H1 (cell line): ENCODE measurements at regions not wholly inside any gene's neighbourhood (a gene's known extent, or its start where the extent isn't known, plus 50 kb on each side); places are given as distances from the start of the nearest gene placed in this dataset.

ENCODE experiments used
- CEBPB ChIP-seq: IDR thresholded peaks from 2 replicates; pipeline ENCODE4 v1.6.1; 2012; ENCODE audit warnings: low read depth, low read length
- CREB1 ChIP-seq: IDR thresholded peaks from 2 replicates; pipeline ENCODE4 v1.6.1; 2012; ENCODE audit warnings: inconsistent platforms
- CTBP2 ChIP-seq: IDR thresholded peaks from 2 replicates; pipeline ENCODE4 v1.7.0; 2011; ENCODE audit warnings: borderline replicate concordance, mild to moderate bottlenecking, moderate library complexity, mixed read lengths, low read length; ENCODE audit not compliant: insufficient read depth, insufficient read length
- GTF2F1 ChIP-seq: IDR thresholded peaks from 2 replicates; pipeline ENCODE4 v1.6.1; 2012; ENCODE audit warnings: low read depth, low read length, improper control_type of control experiment, borderline replicate concordance
- POLR2A ChIP-seq, 2 experiments: IDR thresholded peaks; 1 replicate in 1 of 2; 2 replicates in 1 of 2; pipeline ENCODE4 v1.6.1; 2011; ENCODE audit warnings: low read depth in 2 of 2, low read length in 2 of 2, mild to moderate bottlenecking in 2 of 2; ENCODE audit errors: control extremely low read depth in 1 of 2
- RNF2 ChIP-seq: fragments of 200-900, 300-1000 bp; sonication (generic); IDR thresholded peaks from 2 replicates; pipeline ENCODE4 v1.7.1; 2016; ENCODE audit warnings: borderline replicate concordance, low read depth, mild to moderate bottlenecking, antibody characterized with exemption, low read length; ENCODE audit not compliant: poor library complexity, severe bottlenecking; ENCODE audit errors: missing control alignments
- SRF ChIP-seq: IDR thresholded peaks from 2 replicates; pipeline ENCODE4 v1.6.1; 2011; ENCODE audit warnings: mild to moderate bottlenecking, low read depth, low read length, moderate library complexity
- ZNF274 ChIP-seq: IDR thresholded peaks from 2 replicates; pipeline ENCODE4 v1.7.0; 2012; ENCODE audit warnings: low read length, borderline replicate concordance; ENCODE audit errors: extremely low read depth
- TF ChIP-seq, protein P1 (sequence below): IDR thresholded peaks from 2 replicates; pipeline ENCODE4 v1.6.1; 2011; ENCODE audit warnings: low read depth, mild to moderate bottlenecking, low read length; ENCODE audit not compliant: insufficient read depth
- TF ChIP-seq, protein P2 (sequence below), 3 experiments: IDR thresholded peaks; 1 replicate in 2 of 3; 2 replicates in 1 of 3; pipeline versions ENCODE4 v1.5.1 to v1.6.1; 2011; ENCODE audit warnings: low read length in 3 of 3, mild to moderate bottlenecking in 3 of 3, inconsistent platforms in 2 of 3, low read depth in 1 of 3, moderate library complexity in 1 of 3; ENCODE audit not compliant: insufficient read depth in 1 of 3; ENCODE audit errors: control extremely low read depth in 1 of 3

DNA sequence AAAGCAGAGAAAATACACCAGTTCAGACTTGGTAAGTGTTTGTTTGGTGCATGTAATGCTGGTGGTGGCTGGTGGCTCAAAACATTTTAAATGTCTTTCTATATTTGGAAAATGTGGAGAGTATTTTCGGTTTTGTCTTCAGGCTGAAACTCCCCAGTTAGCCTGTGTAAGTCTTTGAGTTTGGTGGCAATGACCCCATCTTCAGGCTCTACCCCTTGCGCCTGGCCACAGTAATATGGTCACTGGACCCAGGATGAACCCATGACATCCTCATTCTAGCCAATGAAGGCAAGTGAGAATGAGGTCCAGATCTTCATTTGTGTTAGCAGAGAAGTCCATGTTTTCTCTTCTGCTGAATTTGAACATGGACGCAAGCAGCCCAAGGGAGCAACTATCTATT lies 422.6 kb downstream of the BRINP1 start:
- TF ChIP-seq, protein P1, sequence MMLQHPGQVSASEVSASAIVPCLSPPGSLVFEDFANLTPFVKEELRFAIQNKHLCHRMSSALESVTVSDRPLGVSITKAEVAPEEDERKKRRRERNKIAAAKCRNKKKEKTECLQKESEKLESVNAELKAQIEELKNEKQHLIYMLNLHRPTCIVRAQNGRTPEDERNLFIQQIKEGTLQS: no peak
- TF ChIP-seq CTBP2 (no peak), POLR2A (IDR thresholded peaks at IDR 0.05; ENCODE audit: control extremely low read depth in 1 of 2, low read depth in 2 of 2, low read length in 2 of 2) (no peak), RNF2 (no peak), SRF (no peak), ZNF274 (no peak), CEBPB (no peak), GTF2F1 (no peak), CREB1 (no peak)
- TF ChIP-seq, protein P2, sequence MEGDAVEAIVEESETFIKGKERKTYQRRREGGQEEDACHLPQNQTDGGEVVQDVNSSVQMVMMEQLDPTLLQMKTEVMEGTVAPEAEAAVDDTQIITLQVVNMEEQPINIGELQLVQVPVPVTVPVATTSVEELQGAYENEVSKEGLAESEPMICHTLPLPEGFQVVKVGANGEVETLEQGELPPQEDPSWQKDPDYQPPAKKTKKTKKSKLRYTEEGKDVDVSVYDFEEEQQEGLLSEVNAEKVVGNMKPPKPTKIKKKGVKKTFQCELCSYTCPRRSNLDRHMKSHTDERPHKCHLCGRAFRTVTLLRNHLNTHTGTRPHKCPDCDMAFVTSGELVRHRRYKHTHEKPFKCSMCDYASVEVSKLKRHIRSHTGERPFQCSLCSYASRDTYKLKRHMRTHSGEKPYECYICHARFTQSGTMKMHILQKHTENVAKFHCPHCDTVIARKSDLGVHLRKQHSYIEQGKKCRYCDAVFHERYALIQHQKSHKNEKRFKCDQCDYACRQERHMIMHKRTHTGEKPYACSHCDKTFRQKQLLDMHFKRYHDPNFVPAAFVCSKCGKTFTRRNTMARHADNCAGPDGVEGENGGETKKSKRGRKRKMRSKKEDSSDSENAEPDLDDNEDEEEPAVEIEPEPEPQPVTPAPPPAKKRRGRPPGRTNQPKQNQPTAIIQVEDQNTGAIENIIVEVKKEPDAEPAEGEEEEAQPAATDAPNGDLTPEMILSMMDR (IDR thresholded peaks at IDR 0.05; ENCODE audit: control extremely low read depth in 1 of 3, insufficient read depth in 1 of 3, low read depth in 1 of 3, low read length in 3 of 3): no peak
